Eye (tissue), 1 donor: ENCODE measurements at regions not wholly inside any gene's neighbourhood (a gene's known extent, or its start where the extent isn't known, plus 50 kb on each side); places are given as distances from the start of the nearest gene placed in this dataset.
A peak's percentile ranks its signal among the peaks of the same experiment; 100 is the strongest.

Experiments
- DNase-seq: peaks from one replicate; pipeline ENCODE4 v3.0.0-alpha.2; 2015

- no peak for DNase-seq
Measured at GRCh38 chr15:67892559-67893377, 52.9 kb upstream of the RNU6-1 start.

GRCh38 chr15:67895237-67895636 is 55.4 kb upstream of the RNU6-1 start:
- no peak for DNase-seq

GRCh38 chr15:67897646-67898339 is 57.9 kb upstream of the RNU6-1 start:
- DNase-seq = no peak

GRCh38 chr15:67899596-67900283 is 59.9 kb upstream of the RNU6-1 start:
- DNase-seq = no peak

GRCh38 chr15:67900621-67901147 is 60.8 kb upstream of the RNU6-1 start:
- no peak for DNase-seq

- DNase-seq = no peak
Measured at GRCh38 chr15:67901922-67902321, 62.1 kb upstream of the RNU6-1 start.

GRCh38 chr15:67902579-67903009 is 62.7 kb upstream of the RNU6-1 start:
- DNase-seq = no peak

GRCh38 chr15:67903708-67904107 is 63.9 kb upstream of the RNU6-1 start:
- no peak for DNase-seq

GRCh38 chr15:67905628-67906027 is 65.8 kb upstream of the RNU6-1 start:
- no peak for DNase-seq

GRCh38 chr15:67906382-67906781 is 66.5 kb upstream of the RNU6-1 start:
- DNase-seq = no peak

- DNase-seq = no peak
Measured at GRCh38 chr15:67907184-67907723, 67.4 kb upstream of the RNU6-1 start.

GRCh38 chr15:67908756-67909155 is 68.9 kb upstream of the RNU6-1 start:
- no peak for DNase-seq

GRCh38 chr15:67911727-67912126 is 71.9 kb upstream of the RNU6-1 start:
- DNase-seq = no peak

- no peak for DNase-seq
Measured at GRCh38 chr15:67914028-67914427, 74.2 kb upstream of the RNU6-1 start.

- peak; percentile 89 for DNase-seq
Measured at GRCh38 chr15:67914537-67915460, 75.0 kb upstream of the RNU6-1 start.

- peak; percentile 78 for DNase-seq
Measured at GRCh38 chr15:67915461-67916374, 75.9 kb upstream of the RNU6-1 start.

- DNase-seq = no peak
Measured at GRCh38 chr15:67916565-67916964, 76.7 kb upstream of the RNU6-1 start.

GRCh38 chr15:67917037-67917436 is 77.2 kb upstream of the RNU6-1 start:
- DNase-seq = no peak

GRCh38 chr15:67917636-67918035 is 77.8 kb upstream of the RNU6-1 start:
- no peak for DNase-seq

- DNase-seq = no peak
Measured at GRCh38 chr15:67918205-67918861, 78.5 kb upstream of the RNU6-1 start.
